NCI-H345 treated with DMSO at 0.1 percent for 48 hours (cell line): ENCODE measurements at regions not wholly inside any gene's neighbourhood (a gene's known extent, or its start where the extent isn't known, plus 50 kb on each side); places are given as distances from the start of the nearest gene placed in this dataset.
"Not testable (repeated sequence)": the region's sequence is repeated elsewhere in the genome, so short reads cannot be mapped to it uniquely, and the experiment has no call there.

ENCODE experiments used
- DNase-seq: peaks from one replicate; lab custom pipeline; 2025; ENCODE audit not compliant: unreplicated experiment; lab: John Stamatoyannopoulos, UW

DNA sequence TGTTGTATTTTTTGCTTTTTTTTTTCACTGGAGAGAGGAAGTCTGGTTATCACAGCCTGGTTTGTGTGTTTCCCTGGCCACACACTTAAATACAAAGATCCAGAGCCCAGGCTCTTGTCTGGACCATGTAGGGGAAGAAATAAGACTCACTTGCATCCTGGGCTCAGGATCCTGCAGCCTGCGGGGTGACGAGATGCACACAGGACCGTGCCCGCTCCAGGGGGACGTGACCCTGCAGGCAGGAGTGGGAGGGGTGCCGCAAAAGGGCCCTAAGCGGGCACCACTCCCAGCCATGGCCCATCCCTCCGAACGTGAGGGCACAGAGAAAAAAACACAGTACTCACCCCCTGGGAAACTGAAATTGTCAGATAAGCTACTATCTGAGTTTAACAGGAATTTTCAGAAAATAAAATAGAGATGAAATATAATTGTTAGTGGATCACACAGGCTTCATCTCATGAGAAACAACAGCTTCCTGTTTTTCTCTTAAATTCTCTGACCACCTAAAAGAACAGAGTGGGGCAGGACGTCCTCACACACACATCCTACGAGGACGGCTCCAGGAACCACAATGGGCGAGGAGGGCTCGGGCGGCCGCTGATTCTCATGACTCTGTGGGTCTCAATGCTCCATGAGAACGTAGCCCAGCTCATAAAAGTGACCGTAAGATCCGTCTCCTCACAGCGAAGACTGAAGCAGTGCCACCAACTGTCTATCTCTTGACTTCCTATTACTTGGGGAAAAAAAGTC is 142.6 kb upstream of the ALKAL2 start:
- no peak for DNase-seq

DNA sequence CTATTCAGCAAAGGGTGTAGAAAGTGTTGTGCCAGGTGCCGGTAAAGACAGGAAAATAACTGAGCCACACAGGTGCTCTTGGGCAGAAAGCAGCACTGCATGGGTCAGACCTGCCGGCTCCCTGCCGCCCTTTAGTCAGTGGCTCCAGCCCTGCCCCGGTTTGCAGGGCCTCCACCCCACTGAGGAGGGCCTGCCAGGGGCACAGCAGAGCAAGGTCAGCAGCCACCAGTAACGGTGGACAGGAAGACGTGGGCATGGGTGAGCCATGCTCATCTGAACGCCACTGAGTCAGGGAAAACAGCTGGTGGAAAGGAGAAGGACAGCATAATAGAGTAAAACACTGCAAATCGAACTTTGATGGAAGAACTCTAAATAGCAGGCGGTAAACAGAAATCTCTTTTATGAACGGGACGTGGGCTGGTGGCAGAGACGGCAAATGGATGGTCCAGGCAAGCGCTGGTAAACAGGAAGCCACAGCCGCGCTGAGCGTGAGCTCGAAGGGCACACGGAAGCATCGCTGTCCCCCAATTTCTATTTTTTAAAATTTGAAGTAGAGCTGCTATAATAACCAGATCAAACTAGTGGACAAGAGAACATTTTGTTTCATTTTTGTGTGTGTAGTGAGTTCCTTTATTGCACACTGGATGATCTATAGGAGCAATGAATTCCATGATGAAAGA is 141.8 kb upstream of the ALKAL2 start:
- DNase-seq, result no peak

DNA sequence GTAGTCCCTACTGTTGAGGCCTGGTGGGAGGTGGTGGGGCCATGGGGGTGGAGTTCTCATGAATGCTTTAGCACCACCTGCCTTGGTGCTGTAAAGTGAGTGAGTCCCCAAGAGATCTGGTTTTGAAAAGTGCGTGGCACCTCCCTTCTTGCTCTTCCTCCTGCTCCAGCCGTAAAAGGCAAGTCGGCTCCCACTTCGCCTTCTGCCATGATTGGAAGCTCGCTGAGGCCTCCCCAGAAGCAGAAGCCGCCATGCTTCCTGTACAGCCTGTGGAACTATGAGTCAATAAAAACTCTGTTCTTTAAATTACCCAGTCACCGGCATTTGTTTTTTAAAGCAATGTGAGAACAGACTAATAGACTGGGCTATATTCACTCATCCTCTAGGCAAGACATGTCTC is 141.3 kb upstream of the ALKAL2 start:
- DNase-seq, result no peak

DNA sequence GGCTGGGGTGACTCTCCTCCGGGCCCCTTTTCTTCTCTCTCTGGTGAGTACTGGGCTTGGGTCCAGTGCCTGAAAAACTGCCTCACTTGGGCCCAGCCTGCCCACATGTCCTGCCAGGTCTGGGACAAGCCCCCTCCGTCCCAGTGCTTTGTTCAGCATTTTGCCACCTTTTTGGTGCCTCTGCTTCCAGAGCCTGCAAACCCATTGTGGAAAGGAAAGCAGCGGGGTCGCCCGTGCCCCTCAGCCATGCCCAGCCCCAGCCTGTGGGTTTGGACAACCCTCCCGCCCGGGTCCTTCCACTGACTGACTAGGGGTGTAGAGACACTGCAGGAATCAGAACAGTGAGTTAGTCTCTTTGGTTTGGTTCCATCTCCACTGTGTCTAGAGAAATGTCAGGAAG is 140.7 kb upstream of the ALKAL2 start:
- no peak for DNase-seq

DNA sequence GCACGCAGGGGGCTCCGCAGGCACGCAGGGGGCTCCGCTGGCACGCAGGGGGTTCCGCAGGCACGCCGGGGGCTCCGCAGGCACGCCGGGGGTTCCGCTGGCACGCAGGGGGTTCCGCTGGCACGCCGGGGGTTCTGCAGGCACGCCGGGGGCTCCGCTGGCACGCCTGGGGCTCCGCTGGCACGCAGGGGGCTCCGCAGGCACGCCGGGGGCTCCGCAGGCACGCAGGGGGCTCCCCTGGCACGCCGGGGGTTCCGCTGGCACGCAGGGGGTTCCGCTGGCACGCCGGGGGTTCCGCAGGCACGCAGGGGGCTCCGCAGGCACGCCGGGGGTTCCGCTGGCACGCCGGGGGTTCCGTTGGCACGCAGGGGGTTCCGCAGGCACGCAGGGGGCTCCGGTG is 138.8 kb upstream of the ALKAL2 start:
- DNase-seq, result not testable (repeated sequence)

DNA sequence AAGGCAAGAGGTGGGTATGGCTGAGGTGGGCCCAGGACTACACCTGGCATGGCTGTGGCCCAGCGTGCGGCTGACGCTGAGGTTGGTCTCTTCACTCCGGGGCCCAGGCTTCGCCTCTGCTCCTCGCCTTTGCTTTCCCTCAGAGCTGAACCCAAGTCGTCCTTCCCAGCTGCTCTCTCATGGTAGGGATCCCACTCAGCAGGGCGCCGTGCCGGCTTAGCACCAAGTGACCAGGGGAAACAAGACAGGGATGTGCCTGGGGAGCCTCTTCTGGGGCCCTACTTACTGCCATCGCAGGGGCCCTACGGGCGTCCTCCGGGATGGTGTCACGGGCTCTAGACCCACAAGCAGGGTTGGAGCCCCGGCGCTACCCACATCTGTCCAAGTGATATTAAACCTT is 138.1 kb upstream of the ALKAL2 start:
- DNase-seq, result no peak

DNA sequence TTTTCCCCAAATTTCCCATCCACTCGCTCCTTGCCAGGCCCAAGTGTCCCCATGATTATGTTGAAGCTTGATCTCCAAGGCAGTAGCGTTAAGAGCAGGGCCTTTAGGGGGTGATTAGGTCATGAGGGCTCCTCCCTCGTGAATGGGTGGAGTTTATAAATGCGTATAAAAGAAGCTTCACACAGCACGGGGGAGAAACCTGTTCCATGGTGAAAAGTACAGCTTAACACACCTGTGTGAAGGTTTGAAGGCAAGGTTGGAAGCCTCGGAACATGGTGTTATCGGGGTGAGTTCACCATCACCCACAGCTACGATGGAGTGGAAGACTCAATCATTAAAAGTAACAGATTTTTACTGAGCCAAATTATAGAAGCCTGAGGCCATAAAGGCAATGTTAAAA is 137.4 kb upstream of the ALKAL2 start:
- no peak for DNase-seq

DNA sequence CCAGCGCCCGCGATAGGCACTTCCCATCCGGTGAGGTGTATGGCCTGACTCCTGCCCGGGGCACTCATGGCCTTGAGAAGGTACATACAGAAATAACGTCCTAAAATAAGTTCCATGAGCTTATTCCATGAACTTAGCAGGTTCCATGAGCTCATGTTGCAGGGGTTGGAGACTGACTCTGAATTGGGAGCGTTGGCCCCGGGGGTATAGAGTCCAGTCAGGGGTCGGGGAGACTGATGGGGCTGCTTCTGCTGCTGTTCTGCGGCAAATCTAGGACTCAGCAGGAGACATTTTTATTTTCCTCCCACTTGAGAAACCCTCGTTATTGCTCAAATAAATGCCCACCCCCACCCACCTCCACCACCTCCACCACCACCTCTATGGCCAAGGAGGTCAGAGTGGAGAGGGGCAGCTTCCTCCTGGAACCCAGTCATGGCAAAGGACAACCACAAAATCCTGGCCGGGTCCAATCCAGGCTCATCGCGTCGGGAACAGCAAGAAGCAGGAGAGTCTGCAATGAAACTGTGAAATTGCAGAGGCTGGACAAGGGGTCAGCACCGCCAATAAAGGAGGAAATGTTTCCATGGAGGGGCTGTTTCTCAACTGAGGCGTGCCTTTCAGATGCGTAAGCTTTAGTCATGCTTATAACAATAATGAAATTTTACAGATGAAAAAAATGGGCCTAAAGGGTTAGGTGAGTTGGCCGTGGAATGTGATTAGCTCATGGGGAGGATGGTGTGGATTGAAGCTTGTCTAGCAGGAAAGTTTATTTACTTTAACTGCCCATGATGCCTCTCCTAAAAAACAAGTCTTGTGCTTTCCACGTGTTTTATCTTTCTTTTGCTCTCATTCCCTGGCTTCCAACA is 136.6 kb upstream of the ALKAL2 start:
- no peak for DNase-seq

DNA sequence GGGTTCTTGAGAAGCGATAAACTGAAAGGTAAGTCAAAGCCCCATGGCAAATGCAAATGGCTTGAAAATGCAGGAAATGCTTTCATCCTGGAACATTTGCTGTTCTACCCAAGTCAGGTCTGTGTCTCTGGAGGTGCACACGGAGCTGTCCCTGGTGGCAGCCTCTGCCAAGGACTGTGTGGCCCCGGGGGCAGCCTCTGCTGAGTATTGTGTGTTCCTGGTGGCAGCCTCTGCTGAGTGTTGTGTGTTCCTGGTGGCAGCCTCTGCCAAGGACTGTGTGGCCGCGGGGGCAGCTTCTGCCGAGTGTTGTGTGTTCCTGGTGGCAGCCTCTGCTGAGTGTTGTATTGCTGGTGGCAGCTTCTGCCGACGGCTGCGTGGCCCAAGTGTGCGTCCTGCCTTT is 135.6 kb upstream of the ALKAL2 start:
- DNase-seq, result no peak

DNA sequence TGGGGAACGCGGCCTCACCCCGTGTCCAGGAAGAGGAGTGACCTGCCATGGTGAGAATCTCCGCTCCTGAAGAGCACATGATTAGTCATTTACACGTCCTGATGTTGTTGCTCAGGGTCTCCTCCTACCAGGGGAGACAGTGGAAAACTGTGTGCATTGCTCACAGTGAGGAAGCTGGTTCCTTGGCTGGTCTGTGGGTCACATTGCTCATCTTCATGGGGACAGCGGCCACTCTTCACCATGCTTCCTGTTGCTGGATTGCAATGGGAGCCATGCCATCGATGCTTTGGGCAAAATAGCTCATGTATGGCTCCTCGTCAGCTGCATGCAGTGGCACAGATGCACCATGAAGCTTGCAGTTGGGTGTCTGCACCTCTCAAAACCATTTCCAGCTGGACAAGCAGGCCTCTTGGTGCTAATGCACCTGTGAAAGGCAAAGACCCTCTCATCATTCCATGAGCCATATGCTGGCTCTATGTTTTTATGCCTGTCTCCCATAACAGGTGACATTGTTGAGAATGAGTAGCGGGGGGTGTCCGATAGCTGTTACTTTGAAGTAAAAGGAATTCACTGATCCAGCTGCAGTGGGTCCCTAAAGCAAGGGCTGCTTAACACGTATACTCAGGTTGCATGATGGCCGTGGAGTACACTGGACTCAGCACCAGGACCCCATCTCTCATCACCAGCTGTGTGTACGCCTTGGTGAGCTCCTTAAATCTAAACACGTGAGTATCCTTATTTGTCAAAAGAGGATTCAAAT is 135.0 kb upstream of the ALKAL2 start:
- DNase-seq, result no peak

DNA sequence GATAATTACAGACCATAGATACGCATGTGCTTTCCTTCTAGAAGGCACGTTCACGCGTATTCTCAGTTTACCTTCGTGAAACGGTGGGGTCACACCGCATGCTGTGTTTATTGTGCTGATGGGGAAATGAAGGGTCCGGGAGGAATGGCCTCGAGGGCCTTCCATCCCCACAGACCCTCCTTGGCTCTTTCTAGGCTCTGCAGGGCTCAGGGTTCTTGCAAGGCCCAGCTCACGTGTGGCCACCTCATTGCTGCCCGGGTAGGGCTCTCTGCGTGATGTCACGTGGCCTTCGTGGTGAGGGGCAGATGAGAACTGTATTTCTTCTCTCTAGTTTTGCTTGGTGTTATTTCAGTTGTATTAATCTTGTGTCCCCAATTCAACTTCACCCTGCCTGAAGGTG is 133.5 kb upstream of the ALKAL2 start:
- no peak for DNase-seq

DNA sequence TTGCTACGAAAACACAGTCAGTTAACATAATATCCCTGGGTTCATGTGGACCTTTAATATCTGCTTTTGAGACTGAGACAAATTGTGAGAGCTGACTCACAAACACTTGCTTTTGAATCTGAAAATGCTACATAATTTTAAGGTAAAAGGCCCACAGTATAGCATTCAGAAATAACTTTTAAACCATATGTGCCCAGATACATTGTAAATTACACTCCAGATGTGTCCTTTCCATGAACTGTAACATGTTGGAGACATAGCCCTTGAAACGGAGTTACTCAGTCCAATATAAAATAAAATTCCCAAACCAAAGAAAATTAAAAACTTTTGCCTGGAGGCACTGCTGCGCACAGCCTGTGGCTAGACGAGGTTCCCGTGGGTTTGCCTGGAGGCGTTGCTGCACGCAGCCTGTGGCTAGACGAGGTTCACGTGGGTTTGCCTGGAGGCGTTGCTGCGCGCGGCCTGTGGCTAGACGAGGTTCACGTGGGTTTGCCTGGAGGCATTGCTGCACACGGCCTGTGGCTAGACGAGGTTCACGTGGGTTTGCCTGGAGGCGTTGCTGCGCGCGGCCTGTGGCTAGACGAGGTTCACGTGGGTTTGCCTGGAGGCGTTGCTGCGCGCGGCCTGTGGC is 131.9 kb upstream of the ALKAL2 start:
- DNase-seq, result no peak

DNA sequence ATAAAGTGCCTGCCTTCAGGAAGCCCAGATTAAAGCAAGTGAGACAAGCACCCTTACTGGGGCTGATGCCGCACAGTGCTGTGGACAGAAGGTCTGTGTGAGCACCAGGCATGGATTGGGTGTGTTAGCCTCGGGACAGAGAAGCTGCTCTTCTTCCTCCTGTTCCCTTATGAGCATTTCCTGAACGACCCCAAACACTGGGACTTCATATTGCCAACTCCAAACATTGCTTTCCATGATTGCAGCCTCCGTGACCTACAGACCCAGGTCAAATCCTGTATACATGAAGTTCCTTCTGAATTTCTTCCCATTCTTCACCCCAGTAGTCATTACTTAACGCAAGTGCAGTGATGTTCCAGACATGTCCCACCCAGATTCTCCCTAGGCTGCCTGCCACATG is 129.8 kb upstream of the ALKAL2 start:
- no peak for DNase-seq

DNA sequence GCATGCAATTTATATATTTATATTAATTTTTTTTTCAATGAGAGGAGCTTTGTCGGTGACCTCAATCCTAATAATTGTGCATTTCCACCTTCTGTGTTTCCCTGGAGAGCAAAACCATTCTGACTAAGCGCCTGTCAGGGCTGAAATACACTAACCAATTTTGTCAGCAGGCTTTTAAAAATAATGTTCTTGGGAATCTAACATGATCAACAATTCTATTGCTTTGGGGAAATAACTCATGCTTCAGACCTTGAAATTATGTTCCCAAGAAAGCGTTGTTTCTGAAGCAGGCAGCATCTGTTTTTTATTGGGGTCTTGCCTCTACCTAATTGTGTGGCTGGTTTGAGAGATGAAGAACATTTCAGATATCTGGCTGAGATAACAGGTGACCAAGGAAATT is 129.1 kb upstream of the ALKAL2 start:
- DNase-seq, result no peak

DNA sequence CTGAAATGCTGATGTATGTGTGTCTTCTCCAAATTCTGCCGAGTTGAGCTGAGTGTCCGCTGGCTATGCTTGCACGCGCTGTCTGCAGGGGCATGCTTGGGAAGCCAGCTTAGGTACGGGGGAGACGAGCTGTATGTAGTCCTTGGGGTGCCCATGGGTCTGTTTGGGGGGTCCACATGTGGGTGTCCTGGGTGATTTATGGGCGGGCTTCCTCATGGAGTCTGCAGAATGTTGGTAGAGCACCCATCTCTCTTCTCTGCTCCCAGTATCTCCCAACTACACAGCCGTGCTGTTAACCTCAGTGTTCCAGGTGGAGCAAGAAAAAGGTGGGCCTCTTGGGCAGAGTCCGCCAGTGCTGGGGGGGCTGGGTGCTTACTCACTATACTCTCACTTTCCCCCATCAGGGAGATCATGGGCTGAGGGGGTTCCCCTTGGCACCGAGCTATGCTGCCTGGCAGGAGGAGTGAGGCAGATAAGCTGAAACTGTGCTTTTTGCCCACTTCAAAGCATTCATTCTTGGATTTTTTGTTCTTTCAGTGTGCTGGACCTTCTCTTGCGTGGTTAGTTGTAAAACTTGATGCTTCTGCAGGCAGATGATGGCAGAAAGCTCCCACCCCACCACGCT is 128.2 kb upstream of the ALKAL2 start:
- DNase-seq, result no peak

DNA sequence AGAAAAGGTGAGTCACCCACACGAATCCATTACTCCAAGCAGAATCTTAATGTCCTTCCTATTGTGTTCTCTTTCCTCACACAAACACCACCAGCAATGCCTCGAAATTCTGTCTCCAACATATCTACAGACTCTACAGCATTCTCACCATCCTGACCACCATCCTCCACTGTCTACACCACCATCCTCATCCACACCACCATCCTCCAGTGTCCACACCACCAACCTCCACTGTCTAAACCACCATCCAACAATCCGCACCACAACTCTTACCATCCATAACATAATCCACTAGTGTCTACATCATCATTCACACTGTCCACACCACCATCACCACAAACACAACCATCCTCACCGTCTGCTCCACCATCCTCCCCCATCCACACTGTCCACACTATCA is 121.6 kb upstream of the ALKAL2 start:
- no peak for DNase-seq

DNA sequence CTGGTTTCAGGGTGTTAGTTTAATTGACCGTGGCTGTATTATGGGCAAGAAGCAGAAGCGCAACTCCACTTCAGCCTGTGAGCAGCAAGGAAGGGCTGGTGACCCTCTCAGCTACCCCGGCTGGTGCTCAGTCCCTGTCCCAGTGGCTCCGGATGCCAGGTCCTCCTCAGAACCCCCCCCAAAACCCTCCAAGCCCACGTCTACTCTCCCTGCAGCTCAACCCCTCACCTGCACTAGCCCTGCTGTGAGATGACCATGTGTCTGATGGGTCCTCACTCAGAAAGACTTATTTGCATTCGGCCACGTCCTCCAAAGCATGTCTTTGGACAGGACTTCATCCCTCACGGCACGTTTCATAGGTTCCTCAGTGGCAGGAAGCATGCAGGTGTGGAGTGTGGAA is 119.7 kb upstream of the ALKAL2 start:
- DNase-seq, result no peak

DNA sequence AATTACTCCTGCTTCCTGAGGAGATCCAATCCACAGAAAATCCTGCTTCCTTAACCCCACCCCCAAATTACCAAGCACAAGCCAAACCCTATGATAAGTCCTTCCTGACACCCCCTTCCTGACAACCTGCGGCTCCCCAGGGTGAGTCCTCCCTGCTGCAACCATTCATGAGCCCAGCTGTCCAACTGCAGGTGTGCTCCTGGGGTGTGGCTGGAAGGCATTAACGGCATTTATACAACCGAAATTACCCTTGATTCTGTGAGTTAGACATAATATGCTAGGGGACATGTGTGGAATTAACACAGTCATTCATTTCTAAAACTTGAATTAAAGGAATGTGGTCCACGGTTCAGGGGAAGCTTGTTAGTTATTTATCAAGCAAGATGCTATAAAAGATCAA is 119.0 kb upstream of the ALKAL2 start:
- DNase-seq, result no peak

DNA sequence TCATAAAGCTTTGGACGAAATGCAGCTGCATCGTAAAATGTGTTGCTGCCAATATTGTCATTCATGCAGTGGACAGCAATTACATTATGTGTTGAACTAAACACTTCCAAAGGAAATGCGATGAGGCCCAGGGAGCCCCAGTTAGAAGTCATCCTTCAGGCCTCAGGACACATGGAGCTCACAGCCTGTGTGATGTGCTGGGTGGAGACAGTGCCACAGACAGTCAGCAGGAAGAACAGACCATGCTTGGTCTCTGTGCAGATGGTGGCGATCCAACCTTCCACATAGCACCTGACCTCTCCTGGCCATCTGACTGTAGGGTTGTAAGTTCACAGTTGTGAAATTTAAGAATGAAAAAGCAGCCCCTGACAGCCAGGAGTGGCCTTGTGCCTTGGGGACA is 118.3 kb upstream of the ALKAL2 start:
- no peak for DNase-seq

DNA sequence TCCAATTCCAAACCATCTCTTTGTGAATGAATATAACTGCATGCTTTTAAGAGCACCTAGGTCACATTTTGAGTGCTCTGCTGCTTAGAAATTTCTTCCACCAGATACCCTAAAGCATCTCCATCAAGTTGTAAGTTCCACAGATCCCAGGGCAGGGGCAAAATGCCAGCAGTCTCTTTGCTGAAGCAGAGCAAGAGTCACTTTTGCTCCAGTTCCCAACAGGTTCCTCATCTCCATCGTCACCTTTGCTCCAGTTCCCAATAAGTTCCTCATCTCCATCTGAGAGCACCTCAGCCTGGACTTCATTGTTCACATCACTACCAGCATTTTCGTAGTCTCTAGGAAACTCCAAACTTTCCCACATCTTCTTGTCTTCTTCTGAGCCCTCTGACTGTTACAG is 116.7 kb upstream of the ALKAL2 start:
- no peak for DNase-seq
